NT2/D1 (cell line): ENCODE measurements at regions not wholly inside any gene's neighbourhood (a gene's known extent, or its start where the extent isn't known, plus 50 kb on each side); places are given as distances from the start of the nearest gene placed in this dataset.

Experiments used
- YY1 ChIP-seq: IDR thresholded peaks from 2 replicates; pipeline ENCODE4 v1.6.1; 2011; ENCODE audit not compliant: insufficient read length, insufficient read depth
- ZNF274 ChIP-seq: IDR thresholded peaks from 2 replicates; pipeline ENCODE4 v1.6.1; 2011; ENCODE audit warnings: mild to moderate bottlenecking, low read depth, low read length

- no peak for TF ChIP-seq ZNF274
- no peak for TF ChIP-seq YY1
Measured at GRCh38 chr1:239307886-239308285, 78.5 kb upstream of the CHRM3 start.
